CD4-positive, alpha-beta T cell treated with Interleukin-10 for 1 hour (primary cell): ENCODE measurements at regions not wholly inside any gene's neighbourhood (a gene's known extent, or its start where the extent isn't known, plus 50 kb on each side); places are given as distances from the start of the nearest gene placed in this dataset.

Source experiments
- DNase-seq: peaks from one replicate; pipeline ENCODE4 v3.0.0-alpha.2; 2020

DNA sequence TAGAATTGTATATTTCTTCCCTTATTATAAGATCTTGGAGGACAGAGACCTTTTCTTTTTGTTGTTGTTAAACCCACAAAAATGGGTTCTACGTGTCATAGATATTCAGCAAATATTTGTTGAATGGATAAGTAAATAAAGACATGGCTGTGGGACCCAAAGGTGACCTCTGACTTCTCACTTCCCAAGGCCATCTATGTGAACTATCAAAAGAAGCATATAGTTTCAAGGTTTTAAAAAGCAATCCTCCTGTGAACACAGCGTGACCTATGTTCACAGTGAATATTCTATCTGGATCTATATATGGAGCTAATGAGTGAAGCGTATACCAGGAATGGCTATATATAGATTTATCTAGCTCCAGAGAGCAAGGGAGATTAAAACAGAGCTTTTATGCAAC, 312.8 kb upstream of the C11orf87 start:
- no peak for DNase-seq

DNA sequence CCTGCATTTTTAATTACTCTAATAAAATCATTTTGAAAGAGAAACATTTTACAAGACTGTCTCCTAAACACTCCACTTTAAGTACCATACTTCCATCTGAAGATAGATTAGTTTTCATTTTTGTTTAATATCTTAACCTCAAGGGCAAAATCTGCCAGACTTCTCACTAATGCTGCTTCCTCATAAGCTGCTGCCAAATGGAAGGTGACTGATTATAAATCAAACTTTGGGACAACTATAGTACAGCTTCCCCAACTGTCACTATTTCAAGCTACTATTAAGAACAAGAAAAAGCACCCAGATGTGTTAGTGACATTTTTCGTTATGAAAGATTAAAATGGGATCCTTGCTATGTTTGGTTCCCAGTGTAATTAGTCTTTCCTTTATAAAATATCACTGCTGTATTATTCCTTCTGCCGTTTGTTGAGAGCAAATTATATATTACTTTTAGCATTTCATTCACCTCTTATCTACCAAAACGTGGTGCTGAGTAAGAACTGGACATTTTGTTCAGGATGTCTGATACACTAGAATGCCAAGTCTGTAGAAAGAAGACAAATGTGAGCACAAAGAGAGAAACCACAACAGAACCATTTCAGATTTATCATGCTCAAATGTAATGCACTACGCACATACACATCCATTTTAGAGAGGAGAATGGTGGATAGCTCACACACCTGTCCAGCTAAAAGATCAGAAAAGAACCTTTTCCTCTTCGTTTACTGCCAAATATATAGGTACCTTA, 312.2 kb upstream of the C11orf87 start:
- DNase-seq, result no peak

DNA sequence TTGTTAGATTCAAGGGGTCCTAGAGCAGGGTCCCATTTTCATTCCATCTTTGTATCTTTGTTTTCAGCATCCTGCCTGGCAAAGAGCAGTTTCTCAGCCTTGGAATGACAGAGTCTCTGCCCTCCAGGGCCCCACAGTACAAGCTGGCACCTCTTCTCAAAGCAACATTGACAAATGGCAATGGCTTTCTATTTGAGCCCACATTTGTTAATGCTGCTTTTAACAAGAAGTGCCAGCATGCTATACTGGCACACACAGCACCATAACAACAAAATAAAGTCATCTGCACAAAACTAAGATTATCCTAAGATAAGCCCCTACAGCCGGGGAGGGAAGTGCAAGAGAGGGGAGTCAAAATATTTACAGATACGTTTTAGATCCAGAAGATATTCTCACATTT, 309.7 kb upstream of the C11orf87 start:
- DNase-seq, result no peak

DNA sequence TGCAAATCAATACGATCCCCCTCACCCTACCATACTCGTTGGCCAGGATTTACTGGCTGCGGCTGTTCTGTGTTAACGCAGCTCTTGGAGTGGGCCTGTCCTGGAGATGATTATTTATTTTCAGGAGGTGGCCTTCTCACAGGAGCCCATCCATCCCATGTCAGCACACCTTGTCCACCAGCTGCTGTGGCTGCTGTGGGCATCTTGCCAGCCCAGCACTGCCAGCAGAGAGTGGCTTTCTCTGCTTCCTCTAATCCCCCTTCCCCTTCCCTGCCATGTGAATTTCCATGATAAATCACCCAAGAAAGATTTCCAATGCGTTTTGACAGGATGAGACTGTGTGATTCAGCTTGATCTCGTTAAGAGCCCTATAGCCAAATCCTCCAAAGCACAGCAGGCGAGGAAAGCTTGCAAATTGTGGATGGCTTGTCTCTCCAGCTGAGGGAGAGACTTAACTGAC, 309.1 kb upstream of the C11orf87 start:
- DNase-seq, result no peak

DNA sequence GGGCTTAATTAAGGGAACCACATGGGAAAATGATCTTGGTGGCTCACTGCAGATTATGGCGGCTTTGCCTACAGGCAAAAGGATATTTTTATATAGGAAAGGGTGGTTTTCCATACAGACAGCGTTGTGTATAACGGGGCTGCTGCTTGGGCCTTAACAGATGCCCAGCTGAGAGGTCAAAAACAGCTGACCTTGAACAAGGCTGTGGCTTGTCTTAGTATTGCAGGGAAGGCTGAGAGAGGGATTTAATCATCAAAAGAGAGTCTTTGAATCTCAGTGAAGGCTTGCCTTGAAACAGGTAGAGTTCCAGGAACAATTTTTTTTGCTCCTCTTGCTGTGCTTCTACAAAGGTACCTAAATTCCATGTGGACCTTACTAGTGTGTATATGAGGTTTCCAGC, 301.6 kb upstream of the C11orf87 start:
- DNase-seq, result no peak

DNA sequence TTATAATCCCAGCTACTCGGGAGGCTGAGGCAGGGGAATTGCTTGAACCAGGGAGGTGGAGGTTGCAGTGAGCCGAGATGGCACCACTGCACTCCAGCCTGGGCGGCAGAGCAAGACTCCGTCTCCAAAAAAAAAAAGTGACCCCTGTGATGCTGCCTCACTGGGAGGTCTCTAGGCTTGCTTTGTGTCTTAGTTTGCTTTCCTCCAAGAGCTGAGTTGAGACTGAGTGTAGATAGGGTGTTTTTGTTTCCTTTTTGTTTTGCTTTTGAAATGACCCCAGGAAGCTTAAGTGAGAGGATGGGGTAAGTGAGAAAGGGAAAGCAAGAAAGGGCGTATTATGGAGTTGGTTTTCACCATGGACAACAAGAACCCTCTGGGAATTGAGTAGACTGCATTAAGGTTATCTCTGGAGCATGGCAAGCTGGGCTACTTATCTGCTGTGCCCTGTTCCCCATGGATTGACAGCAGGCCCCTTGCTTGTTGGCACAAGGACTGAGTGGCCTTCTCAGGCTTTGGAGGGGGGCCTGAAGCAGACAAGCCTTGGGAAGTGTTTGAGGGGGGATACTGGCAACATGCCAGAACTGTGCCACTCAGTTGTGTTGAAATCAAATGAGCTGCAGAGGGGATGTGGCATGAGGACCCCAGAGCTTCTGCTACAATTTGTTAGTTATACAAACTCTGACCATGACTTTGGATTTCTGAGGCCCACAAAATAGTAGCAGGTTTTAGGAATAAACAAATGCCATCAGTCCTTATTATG, 300.6 kb upstream of the C11orf87 start:
- no peak for DNase-seq

DNA sequence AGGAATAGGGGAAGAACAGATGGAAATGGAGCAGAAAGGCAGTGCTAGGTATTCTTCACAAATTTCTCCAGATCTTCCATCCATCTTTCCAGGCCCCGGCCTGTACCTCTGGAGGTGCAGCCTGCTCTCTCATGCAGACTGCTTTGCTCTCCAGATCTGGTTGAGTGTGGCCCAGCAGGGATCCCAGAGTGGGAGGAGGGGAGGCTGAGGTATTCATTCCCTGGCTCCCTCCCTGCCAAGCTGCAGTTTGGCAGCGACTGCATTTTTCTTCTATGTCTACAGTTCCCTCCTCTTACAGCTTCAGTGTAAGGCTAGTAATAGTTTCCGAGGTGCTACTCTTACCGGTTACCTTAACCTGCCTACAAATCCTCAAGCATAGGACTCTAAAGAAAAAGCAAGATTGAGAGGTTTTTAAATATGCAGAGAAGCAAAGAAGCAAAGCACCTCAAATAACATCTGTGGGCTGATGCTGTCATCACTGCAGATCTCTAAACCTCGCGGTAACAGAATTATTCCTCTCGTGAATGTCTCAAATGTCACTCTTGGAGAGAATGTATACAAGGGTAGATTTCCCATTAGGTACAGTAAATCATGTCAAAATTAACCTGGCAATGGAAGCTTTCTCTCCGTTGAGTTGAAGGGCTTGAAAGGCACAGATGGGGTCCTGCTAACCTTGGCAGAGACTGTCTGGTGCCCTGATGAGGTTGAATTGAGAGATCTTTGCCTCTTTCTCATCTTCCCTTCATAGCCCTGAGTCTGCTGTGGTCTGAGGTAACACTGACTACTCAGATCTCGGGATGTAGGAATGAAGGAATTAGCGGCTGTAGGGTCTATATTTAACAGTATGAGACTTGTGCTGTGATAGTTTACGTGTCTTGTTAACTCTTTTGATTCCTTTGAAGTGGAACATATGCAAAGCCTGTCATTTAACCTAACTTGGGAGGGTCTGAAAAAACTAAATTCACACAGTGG, 297.9 kb upstream of the C11orf87 start:
- no peak for DNase-seq

DNA sequence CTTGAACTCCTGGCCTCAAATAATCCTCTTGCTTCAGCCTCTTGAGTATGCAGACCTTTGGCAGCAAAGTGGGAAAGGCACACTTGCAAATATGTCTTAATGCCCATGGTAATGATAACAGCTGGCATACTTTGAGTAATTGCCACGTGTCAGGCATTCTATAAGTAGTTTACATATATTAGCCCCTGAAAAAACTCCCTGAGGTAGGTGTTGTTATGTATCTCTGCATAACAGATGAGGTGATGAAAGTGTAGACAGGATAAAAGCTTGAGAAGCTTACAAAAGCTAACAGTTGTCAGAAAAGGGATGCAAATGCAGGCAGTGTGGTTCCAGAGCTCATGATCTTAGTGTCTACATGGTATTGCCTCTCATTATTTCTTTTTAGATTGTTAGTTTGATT, 291.1 kb upstream of the C11orf87 start:
- no peak for DNase-seq

DNA sequence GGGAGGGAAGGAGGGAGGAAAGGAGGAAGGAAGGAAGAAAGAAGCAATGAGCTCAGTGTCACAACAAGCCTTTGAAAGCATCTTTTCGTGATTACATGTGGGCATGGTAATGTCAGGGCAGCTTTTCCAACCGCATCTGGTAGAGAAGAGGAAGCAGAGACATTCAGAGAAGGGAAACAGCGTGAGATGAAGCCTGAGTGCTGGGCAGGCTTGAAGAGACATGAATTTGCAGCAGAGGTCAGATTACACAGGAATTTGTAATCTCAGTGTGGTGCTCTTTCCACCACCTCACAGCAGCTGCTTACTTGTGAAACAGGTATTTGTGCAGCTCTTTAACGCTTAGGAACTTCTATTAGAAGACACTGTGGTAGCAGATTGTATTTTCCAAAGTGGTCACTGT, 289.5 kb upstream of the C11orf87 start:
- DNase-seq, result no peak

DNA sequence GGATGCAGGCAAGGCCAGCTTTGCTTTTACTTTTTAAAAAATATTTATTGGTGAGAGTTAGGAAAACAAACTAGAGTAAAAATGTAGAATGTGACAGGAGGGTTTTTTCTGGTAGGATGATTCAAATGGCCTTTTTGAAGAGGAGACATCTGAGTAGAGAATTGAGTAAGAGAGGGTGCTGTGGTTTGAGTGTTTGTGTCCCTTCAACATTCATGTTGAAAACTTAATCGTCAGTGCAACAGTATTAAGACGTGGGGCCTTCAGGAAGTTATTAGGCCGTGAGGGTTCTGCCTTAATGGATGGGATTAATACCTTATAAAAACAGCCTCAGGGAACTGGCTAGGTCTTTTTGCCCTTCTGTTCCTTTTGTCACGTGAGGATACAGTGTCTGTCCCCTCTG, 288.8 kb upstream of the C11orf87 start:
- no peak for DNase-seq

DNA sequence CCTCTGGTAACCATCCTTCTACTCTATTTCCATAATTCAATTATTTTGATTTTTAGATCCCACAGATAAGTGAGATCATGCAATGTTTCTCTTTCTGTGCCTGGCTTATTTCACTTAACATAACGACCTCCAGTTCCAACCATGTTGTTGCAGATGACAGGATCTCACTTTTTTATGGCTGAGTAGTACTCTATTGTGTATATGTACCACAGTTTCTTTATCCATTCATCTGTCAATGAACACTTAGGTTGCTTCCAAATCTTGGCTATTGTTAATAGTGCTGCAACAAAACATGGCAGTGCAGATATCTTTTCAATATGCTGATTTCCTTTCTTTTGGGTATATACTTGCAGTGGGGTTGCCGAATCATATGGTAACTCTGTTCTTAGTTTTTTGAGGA, 286.4 kb upstream of the C11orf87 start:
- DNase-seq, result no peak

DNA sequence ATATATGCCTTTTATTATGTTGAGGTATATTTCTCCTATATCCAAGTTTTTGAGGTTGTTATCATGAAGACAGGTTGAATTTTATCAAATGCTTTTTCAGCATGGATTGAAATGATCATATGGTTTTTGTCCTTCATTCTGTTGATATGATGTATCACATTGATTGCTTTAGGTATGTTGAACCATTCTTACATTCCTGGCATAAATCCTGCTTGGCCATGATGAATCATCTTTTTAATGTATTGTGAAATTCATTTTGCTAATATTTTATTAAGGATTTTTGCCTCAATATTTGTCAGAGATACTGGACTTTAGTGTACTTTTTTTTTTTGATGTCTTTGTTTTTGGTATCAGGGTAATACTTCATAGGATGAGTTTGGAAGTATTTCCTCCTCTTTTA, 283.8 kb upstream of the C11orf87 start:
- DNase-seq, result no peak

DNA sequence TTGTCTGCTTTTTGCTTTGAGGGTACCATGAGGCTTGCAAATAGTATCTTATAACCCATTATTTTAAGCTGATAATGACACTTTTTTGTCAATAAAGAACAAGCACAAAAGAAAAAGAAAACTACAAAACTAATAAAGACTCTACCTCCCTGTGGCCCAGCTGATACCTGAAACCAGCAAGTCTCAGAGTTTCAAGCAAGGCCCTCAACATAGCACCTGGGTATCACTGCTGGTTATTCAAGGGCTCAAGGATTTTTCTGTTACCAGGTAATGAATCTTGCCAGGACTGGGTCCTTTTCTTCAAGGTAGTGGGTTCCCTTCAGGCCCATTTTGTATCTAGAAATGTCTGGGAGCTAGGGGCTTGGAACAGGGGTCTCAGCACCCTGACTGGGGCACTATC, 281.6 kb upstream of the C11orf87 start:
- no peak for DNase-seq

DNA sequence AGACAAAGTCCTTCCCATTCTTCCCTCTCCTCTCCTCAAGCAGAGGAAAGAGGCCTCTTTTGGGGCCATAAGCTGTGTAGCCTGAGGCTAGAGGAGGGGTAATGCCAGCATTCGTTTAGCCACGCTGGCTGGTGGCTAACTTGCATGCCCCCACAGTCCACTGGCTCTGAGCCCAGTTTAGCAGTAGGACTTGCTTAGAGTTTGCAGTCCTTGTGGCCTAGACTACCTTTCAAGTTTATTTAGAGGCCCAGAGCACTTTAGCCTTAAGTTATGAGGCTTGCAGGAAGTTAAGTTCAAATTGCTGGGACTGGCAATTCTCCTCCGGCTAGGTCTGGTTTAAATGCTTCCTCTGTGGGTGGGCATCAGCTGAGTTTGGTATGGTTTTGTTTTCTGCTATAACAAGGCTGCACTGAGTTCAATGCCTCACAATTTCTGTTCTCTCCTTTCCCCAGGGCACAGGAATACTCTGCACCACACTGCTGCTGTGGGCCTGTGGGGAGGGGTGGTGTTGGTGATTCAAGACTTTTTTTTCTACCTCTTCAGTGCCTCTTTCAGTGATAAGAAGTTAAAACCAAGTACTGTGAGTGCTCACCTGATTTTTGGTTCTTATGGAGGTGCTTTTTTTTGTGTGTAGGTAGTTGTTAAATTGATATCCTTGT, 281.0 kb upstream of the C11orf87 start:
- no peak for DNase-seq

DNA sequence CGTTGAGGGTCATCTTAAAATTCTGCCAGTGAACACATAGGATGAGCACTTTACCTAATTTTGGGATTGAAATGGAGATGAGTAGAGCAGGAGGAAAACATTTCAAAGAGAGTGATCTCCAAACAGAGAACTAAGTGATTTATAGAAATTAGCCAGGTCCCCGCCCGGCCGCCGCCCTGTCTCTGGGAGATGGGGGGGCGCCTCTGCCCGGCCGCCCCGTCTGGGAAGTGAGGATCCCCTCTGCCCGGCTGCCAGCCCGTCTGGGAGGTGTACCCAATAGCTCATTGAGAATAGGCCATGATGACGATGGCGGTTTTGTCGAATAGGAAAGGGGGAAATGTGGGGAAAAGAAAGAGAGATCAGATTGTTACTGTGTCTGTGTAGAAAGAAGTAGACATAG, 276.7 kb upstream of the C11orf87 start:
- DNase-seq, result no peak

DNA sequence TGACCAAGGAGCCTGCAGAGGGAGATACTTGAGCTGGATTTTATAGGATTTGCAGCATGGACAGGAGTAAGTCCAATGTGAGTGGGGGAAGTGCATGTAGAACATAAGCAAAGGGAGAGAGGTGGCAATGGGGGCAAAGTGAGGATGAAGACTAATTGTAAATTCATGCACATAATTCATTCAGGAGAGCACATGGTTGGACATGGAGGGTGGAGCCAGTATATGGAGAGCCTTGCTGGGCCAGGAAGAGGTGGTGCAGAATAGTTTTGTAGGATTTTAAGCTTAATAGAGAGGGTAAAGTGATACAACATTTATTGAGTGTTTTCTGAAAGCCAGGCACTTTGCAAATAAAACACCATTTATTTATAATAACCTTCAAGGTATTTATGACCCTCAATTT, 274.3 kb upstream of the C11orf87 start:
- no peak for DNase-seq

DNA sequence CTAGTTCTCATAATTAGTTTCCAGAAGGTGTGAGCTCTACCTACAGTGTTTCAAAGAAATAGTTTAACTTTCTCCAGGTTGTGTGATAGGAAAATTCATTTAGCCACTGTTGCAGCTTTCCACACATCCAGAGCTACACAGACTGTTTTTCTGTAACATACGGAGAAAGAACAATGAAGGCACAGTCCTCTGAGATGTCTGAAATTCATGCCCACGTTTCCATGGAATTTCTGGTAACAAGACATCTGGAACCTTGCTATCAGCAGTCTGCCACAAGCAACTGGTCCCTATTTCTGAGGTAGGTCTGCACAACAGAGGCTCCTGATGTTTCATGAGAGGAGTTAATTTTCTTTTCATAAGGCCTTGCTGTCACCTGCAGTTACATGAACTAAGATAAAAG, 273.3 kb upstream of the C11orf87 start:
- DNase-seq, result no peak

DNA sequence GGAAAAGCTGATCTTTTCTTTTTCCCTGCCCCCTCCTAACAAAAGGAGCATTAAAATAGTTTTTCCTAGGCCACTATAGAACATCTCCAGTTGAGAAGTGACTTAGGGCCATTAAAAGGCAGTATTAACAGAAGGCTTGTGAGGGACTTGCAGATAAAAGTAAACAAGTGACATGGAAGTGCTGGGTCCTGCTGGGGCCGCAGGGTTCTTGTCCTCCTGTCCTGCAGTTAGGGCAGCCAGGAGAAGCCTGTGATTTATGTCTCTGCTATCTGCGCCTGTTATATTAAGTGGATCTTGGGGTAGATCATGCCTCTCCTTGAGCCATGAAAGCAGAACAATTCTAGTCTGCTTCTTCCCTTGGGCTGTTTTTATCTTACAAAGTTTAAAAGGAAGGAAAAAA, 271.4 kb upstream of the C11orf87 start:
- DNase-seq, result no peak

DNA sequence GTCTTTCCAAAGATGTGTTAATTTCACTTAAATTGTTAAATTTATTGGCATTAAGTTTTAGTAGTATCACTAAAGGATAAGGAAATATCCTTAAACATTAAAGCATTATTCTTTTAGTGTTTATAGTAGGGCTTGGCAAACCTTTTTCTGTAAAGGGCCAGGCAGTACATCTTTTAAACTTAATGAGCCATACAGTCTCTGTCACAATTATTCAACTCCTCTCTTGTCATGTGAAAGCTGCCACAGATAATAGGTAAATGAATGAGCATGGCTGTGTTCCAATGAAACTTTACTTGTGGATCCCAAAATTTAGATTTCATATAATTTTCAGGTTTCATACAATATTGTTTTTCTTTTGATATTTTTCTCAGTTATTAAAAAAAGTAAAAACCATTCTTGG, 268.2 kb upstream of the C11orf87 start:
- DNase-seq, result no peak

DNA sequence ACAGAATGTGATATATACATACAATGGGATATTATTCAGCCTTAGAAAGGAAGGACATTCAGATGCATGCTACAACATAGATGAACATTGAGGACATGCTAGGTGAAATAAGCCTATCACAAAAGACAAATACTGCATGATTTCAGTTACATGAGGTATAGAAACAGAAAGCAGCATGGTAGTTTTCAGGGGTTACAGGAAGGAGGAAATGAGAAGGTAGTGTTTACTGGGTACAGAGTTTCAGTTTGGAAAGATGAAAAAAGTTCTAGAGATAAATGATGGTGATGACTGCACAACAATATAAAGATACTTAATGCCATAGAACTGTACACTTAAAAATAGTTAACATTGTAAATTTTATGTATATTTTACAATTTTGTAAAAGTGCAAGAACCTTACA, 266.7 kb upstream of the C11orf87 start:
- DNase-seq, result no peak

DNA sequence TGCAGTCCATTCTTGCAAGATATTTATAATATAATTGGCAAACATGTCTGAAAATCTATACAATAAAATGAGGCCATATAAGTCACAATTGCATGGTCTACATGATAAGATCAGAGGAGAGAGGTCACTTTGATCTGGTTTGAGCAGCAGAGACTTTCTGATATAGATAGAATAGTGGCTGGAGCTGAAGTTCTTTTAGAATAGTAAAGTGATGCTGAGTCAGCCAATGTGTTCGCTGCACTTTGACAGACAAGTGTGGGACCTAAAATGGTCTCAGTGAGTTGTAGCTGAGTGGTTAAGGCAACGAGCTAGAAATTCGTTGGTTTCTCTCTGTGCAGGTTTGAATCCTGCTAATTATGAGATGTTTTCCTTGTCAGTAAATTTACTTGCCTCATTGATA, 257.0 kb upstream of the C11orf87 start:
- DNase-seq, result no peak

DNA sequence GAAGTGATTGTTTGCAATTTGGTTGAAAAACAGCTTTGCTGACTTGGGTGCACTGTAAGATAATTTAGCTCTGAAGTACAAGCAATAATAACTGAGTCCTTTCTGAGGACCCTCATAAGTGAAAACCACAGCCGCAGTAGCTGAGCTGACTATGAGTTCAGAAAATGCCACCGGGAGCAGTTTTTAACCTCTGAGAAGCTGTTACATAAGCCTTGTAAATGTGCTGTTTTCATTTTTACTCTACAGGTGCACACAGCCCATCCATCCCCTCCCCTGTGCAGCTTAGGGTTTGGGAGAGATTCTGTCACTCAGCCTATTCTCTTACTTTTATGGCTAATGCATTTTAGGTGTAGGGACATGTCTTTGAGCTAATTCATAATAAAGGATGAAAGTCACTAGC, 255.5 kb upstream of the C11orf87 start:
- no peak for DNase-seq

DNA sequence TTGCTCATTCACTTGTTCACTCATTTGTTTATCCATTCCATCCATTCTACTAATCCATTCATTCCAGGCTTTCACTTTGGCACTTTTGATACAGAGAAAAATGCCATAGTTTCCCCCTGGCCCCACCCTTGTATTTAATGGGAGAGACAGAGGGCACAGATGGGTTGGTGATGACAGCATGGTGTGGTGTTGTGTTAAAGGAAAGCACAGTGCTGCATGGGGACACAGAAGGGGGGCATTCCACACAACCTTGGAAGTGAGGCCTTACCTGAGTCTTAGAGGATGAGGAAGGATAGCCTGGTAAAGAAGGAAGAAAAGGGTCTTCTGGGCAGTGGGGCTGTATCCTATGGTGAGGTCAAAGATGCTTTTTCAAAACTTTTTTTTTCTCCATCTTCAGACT, 248.5 kb upstream of the C11orf87 start:
- DNase-seq, result no peak
